HCT116 (cell line): ENCODE measurements at regions not wholly inside any gene's neighbourhood (a gene's known extent, or its start where the extent isn't known, plus 50 kb on each side); places are given as distances from the start of the nearest gene placed in this dataset.

ENCODE experiments used
- ATAC-seq: fragments of 200-7000 bp; cut with Tn5 transposase; 2 replicates; pipeline ENCODE4 v1.9.1; 2020; ENCODE audit warnings: mild to moderate bottlenecking, moderate library complexity
- BruUV-seq: library from RNA; stranded (reverse); fragments of 400-500 nt; replicated peaks from 2 replicates; lab custom pipeline; 2021; lab: Mats Ljungman, UMichigan
- CTCF ChIA-PET: fragments of 300-600 bp; sonication (Branson Sonifier 250); formaldehyde crosslinking; loops from one replicate; lab custom pipeline; 2021; ENCODE audit warnings: antibody characterized with exemption; lab: Charles Lee
- POLR2A ChIA-PET: fragments of 300-600, 350-600 bp; sonication (Branson Sonifier 250); formaldehyde crosslinking; loops from one replicate; lab custom pipeline; 2021; ENCODE audit warnings: antibody characterized with exemption; lab: Charles Lee
- RAD21 ChIA-PET, 2 experiments: fragments of 300-600 bp; sonication (Branson Sonifier 250); formaldehyde crosslinking; loops; one replicate each; lab custom pipeline; 2023; ENCODE audit warnings: low total read pairs in 2 of 2; ENCODE audit not compliant: uncharacterized antibody in 2 of 2, unreplicated experiment in 2 of 2, low non-redundant PET in 1 of 2; lab: Charles Lee
- DNase-seq: peaks from one replicate; pipeline ENCODE4 v3.0.0-alpha.2; 2010; ENCODE audit warnings: low read depth, low spot score
- H2AFZ ChIP-seq: fragments of 200-600 bp; shearing (Covaris generic), sonication (generic); 2 replicates; pipeline ENCODE4 v1.6.1; 2017; ENCODE audit warnings: low read depth, mixed run types, mixed read lengths, antibody characterized with exemption, low read length; ENCODE audit not compliant: poor library complexity, severe bottlenecking
- H3K27ac ChIP-seq: 2 replicates; pipeline ENCODE4 v1.5.1; 2012; ENCODE audit warnings: low read depth, low read length
- H3K27me3 ChIP-seq: fragments of 200-600 bp; sonication (generic); 2 replicates; pipeline ENCODE4 v1.6.1; 2016; ENCODE audit warnings: mixed run types, low read length, mixed read lengths; ENCODE audit not compliant: insufficient read depth
- H3K36me3 ChIP-seq, 2 experiments: fragments of 200-500 bp in 1 of 2; fragments of 200-600 bp in 1 of 2; sonication (Bioruptor generic) in 1 of 2; sonication (generic) in 1 of 2; 2 replicates each; pipeline versions ENCODE4 v1.5.1 to v1.6.1; 2014 to 2016; ENCODE audit warnings: low read length in 2 of 2, inconsistent platforms in 1 of 2, mixed read lengths in 1 of 2, mixed run types in 1 of 2; ENCODE audit not compliant: insufficient read depth in 2 of 2, control insufficient read depth in 1 of 2
- H3K4me1 ChIP-seq, 2 experiments: fragments of 200-600 bp in 1 of 2; sonication (generic) in 1 of 2; 2 replicates each; pipeline versions ENCODE4 v1.5.1 to v1.6.1; 2012 to 2017; ENCODE audit warnings: low read length in 2 of 2, inconsistent platforms in 1 of 2, mild to moderate bottlenecking in 1 of 2, mixed read lengths in 1 of 2, mixed run types in 1 of 2, moderate library complexity in 1 of 2; ENCODE audit not compliant: insufficient read depth in 2 of 2, control insufficient read depth in 1 of 2
- H3K4me2 ChIP-seq: fragments of 200-600 bp; sonication (generic); 2 replicates; pipeline ENCODE4 v1.6.1; 2017; ENCODE audit warnings: mixed run types, low read length, mixed read lengths
- H3K4me3 ChIP-seq, 2 experiments: fragments of 200-600 bp in 1 of 2; sonication (generic) in 1 of 2; replicated peaks in 1 of 2; 2 replicates each; pipeline ENCODE4 v1.5.1; 2011 to 2016; ENCODE audit warnings: low read length in 2 of 2, control low read depth in 1 of 2, low read depth in 1 of 2, mild to moderate bottlenecking in 1 of 2, mixed read lengths in 1 of 2, mixed run types in 1 of 2
- H3K79me2 ChIP-seq: fragments of 200-600 bp; sonication (generic); 2 replicates; pipeline ENCODE4 v1.6.1; 2017; ENCODE audit warnings: mild to moderate bottlenecking, mixed run types, low read length, moderate library complexity, mixed read lengths; ENCODE audit not compliant: insufficient read depth
- H3K9ac ChIP-seq: fragments of 200-600 bp; sonication (generic); 2 replicates; pipeline ENCODE4 v1.6.1; 2016; ENCODE audit warnings: low read length, mixed read lengths
- H3K9me2 ChIP-seq: fragments of 200-600 bp; sonication (generic), shearing (Covaris generic); 2 replicates; pipeline ENCODE4 v1.6.1; 2017; ENCODE audit warnings: mixed run types, mild to moderate bottlenecking, moderate library complexity; ENCODE audit not compliant: insufficient read depth
- H3K9me3 ChIP-seq, 2 experiments: fragments of 200-500 bp in 1 of 2; fragments of 200-600 bp in 1 of 2; sonication (Bioruptor generic) in 1 of 2; sonication (generic) in 1 of 2; 2 replicates each; pipeline ENCODE4 v1.6.1; 2014 to 2017; ENCODE audit warnings: low read length in 2 of 2, mixed read lengths in 2 of 2, inconsistent platforms in 1 of 2, low read depth in 1 of 2, mild to moderate bottlenecking in 1 of 2, mixed run types in 1 of 2, moderate library complexity in 1 of 2; ENCODE audit not compliant: control insufficient read depth in 1 of 2, insufficient read depth in 1 of 2
- H4K20me1 ChIP-seq: fragments of 200-600 bp; sonication (generic), shearing (Covaris generic); 2 replicates; pipeline ENCODE4 v1.6.1; 2017; ENCODE audit warnings: mixed run types, mild to moderate bottlenecking, moderate library complexity; ENCODE audit not compliant: insufficient read depth
- CBX3 ChIP-seq: IDR thresholded peaks from 2 replicates; pipeline ENCODE4 v1.6.1; 2012; ENCODE audit warnings: low read depth
- CEBPB ChIP-seq: IDR thresholded peaks from 2 replicates; pipeline ENCODE4 v1.6.1; 2012; ENCODE audit warnings: low read depth
- EGR1 ChIP-seq: IDR thresholded peaks from 2 replicates; pipeline ENCODE4 v1.6.1; 2012; ENCODE audit warnings: low read depth
- ELF1 ChIP-seq: IDR thresholded peaks from 2 replicates; pipeline ENCODE4 v1.6.1; 2012; ENCODE audit warnings: low read depth, borderline replicate concordance
- EZH2 ChIP-seq: fragments of 200-600 bp; sonication (generic); IDR thresholded peaks from 2 replicates; pipeline ENCODE4 v1.6.1; 2017; ENCODE audit warnings: antibody characterized with exemption, mixed run types
- EZH2phosphoT487 ChIP-seq: fragments of 200-600 bp; IDR thresholded peaks from 2 replicates; pipeline ENCODE4 v1.6.1; 2018; ENCODE audit warnings: antibody characterized with exemption, borderline replicate concordance
- FOSL1 ChIP-seq: IDR thresholded peaks from 2 replicates; pipeline ENCODE4 v1.6.1; 2012; ENCODE audit warnings: low read depth
- MAX ChIP-seq: IDR thresholded peaks from 2 replicates; pipeline ENCODE4 v1.6.1; 2012
- POLR2A ChIP-seq: IDR thresholded peaks from 2 replicates; pipeline ENCODE4 v1.7.0; 2011; ENCODE audit warnings: borderline replicate concordance; ENCODE audit not compliant: insufficient read depth, insufficient read length; ENCODE audit errors: extremely low read depth
- POLR2AphosphoS5 ChIP-seq: IDR thresholded peaks from 2 replicates; pipeline ENCODE4 v1.6.1; 2011; ENCODE audit warnings: mild to moderate bottlenecking, low read depth, low read length, moderate library complexity
- RAD21 ChIP-seq: IDR thresholded peaks from 2 replicates; pipeline ENCODE4 v1.6.1; 2012; ENCODE audit warnings: low read depth, mild to moderate bottlenecking
- REST ChIP-seq: IDR thresholded peaks from 2 replicates; pipeline ENCODE4 v1.6.1; 2012; ENCODE audit warnings: low read depth
- SIN3A ChIP-seq: IDR thresholded peaks from 2 replicates; pipeline ENCODE4 v1.6.1; 2012; ENCODE audit warnings: low read depth
- SP1 ChIP-seq: IDR thresholded peaks from 2 replicates; pipeline ENCODE4 v1.6.1; 2012; ENCODE audit warnings: low read depth
- SRF ChIP-seq: IDR thresholded peaks from 2 replicates; pipeline ENCODE4 v1.6.1; 2012; ENCODE audit warnings: low read depth
- TCF7L2 ChIP-seq: IDR thresholded peaks from 2 replicates; pipeline ENCODE4 v1.7.0; 2011; ENCODE audit warnings: borderline replicate concordance, inconsistent platforms; ENCODE audit not compliant: insufficient read depth, insufficient read length; ENCODE audit errors: extremely low read depth
- ZFX ChIP-seq: fragments of 450-650 bp; IDR thresholded peaks from 2 replicates; pipeline ENCODE4 v1.6.1; 2017
- ZNF274 ChIP-seq: fragments of 200-500 bp; sonication (Bioruptor generic); IDR thresholded peaks from 2 replicates; pipeline ENCODE4 v1.6.1; 2014; ENCODE audit warnings: mild to moderate bottlenecking, low read depth, low read length, inconsistent platforms
- intact Hi-C: fragments of 100-400 bp; cut with micrococcal nuclease; formaldehyde crosslinking; loops from 2 replicates; pipeline ENCODE4 v1.10.0; 2022
- TF ChIP-seq, protein P1 (sequence below), 3 experiments: fragments of 200-600 bp in 1 of 3; sonication (generic) in 1 of 3; IDR thresholded peaks in 2 of 3; conservative IDR thresholded peaks in 1 of 3; 2 replicates each; pipeline ENCODE4 v1.5.1; 2012 to 2017; ENCODE audit warnings: low read depth in 2 of 3, low read length in 2 of 3, antibody characterized with exemption in 1 of 3, borderline replicate concordance in 1 of 3, control low read depth in 1 of 3, mild to moderate bottlenecking in 1 of 3, mixed read lengths in 1 of 3, mixed run types in 1 of 3, moderate library complexity in 1 of 3; ENCODE audit not compliant: insufficient read depth in 1 of 3
- TF ChIP-seq, protein P2 (sequence below): IDR thresholded peaks from 2 replicates; pipeline ENCODE4 v1.6.1; 2011; ENCODE audit warnings: mild to moderate bottlenecking, low read length, moderate library complexity; ENCODE audit not compliant: insufficient replicate concordance; ENCODE audit errors: extremely low read depth
- TF ChIP-seq, protein P3 (sequence below): IDR thresholded peaks from 2 replicates; pipeline ENCODE4 v1.6.1; 2012

GRCh38 chr5:77893225-77893860 lies 117.2 kb upstream of the TBCA start:
- intact Hi-C loops, result no loop called here
- peak; percentile 79 for DNase-seq
- TF ChIP-seq TCF7L2, result no peak
- no peak for TF ChIP-seq SIN3A
- TF ChIP-seq RAD21, result no peak
- no peak for TF ChIP-seq POLR2A
- TF ChIP-seq CBX3, result peak; percentile 71; the same call in 1 of the 2 replicates
- TF ChIP-seq, protein P1, sequence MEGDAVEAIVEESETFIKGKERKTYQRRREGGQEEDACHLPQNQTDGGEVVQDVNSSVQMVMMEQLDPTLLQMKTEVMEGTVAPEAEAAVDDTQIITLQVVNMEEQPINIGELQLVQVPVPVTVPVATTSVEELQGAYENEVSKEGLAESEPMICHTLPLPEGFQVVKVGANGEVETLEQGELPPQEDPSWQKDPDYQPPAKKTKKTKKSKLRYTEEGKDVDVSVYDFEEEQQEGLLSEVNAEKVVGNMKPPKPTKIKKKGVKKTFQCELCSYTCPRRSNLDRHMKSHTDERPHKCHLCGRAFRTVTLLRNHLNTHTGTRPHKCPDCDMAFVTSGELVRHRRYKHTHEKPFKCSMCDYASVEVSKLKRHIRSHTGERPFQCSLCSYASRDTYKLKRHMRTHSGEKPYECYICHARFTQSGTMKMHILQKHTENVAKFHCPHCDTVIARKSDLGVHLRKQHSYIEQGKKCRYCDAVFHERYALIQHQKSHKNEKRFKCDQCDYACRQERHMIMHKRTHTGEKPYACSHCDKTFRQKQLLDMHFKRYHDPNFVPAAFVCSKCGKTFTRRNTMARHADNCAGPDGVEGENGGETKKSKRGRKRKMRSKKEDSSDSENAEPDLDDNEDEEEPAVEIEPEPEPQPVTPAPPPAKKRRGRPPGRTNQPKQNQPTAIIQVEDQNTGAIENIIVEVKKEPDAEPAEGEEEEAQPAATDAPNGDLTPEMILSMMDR (IDR thresholded peaks at IDR 0.05 in 2 of 3, conservative IDR thresholded peaks at IDR 0.05 in 1 of 3; ENCODE audit: borderline replicate concordance in 1 of 3, insufficient read depth in 1 of 3, low read depth in 2 of 3, low read length in 2 of 3), result no peak
- no peak for TF ChIP-seq EZH2phosphoT487
- no peak for TF ChIP-seq EGR1
- TF ChIP-seq, protein P2, sequence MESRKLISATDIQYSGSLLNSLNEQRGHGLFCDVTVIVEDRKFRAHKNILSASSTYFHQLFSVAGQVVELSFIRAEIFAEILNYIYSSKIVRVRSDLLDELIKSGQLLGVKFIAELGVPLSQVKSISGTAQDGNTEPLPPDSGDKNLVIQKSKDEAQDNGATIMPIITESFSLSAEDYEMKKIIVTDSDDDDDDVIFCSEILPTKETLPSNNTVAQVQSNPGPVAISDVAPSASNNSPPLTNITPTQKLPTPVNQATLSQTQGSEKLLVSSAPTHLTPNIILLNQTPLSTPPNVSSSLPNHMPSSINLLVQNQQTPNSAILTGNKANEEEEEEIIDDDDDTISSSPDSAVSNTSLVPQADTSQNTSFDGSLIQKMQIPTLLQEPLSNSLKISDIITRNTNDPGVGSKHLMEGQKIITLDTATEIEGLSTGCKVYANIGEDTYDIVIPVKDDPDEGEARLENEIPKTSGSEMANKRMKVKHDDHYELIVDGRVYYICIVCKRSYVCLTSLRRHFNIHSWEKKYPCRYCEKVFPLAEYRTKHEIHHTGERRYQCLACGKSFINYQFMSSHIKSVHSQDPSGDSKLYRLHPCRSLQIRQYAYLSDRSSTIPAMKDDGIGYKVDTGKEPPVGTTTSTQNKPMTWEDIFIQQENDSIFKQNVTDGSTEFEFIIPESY, result no peak
- TF ChIP-seq ZNF274, result no peak
- TF ChIP-seq EZH2, result no peak
- TF ChIP-seq MAX, result no peak; the same call in 1 of the 2 replicates
- TF ChIP-seq POLR2AphosphoS5, result no peak
- peak; percentile 97 for TF ChIP-seq FOSL1
- TF ChIP-seq CEBPB, result no peak
- TF ChIP-seq ZFX, result no peak
- no peak for TF ChIP-seq REST
- no peak for TF ChIP-seq ELF1
- TF ChIP-seq, protein P3, sequence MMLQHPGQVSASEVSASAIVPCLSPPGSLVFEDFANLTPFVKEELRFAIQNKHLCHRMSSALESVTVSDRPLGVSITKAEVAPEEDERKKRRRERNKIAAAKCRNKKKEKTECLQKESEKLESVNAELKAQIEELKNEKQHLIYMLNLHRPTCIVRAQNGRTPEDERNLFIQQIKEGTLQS, result no peak
- no peak for TF ChIP-seq SRF
- TF ChIP-seq SP1, result peak; percentile 61

More at GRCh38 chr5:77893225-77893860, 117.2 kb upstream of the TBCA start:
- POLR2A ChIA-PET, result no interaction called here
- no peaks in the 10 kb centered on the region for H3K27me3 ChIP-seq
- CTCF ChIA-PET, result no interaction called here
- H3K4me1 ChIP-seq, result peaks cover 9 to 26% of the 10 kb centered on the region in 2 experiments
- H3K4me3 ChIP-seq, result no peak overlapping the region
- H4K20me1 ChIP-seq, result no peaks in the 10 kb centered on the region
- H3K9me2 ChIP-seq, result no peaks in the 10 kb centered on the region
- H2AFZ ChIP-seq, result peak overlapping the region; percentile 80
- H3K9ac ChIP-seq, result peak overlapping the region; percentile 33
- BruUV-seq, result no TSS peak
- H3K36me3 ChIP-seq, result no peaks in the 10 kb centered on the region
- RAD21 ChIA-PET, result no interaction called here
- ATAC-seq, result peak; percentile 95
- no peaks in the 10 kb centered on the region for H3K9me3 ChIP-seq
- peak overlapping the region; percentile 57 for H3K4me2 ChIP-seq
- no peaks in the 10 kb centered on the region for H3K79me2 ChIP-seq
- peak overlapping the region; percentile 39; the same call in 1 of the 2 replicates for H3K27ac ChIP-seq
